A549 (cell line): ENCODE measurements at regions not wholly inside any gene's neighbourhood (a gene's known extent, or its start where the extent isn't known, plus 50 kb on each side); places are given as distances from the start of the nearest gene placed in this dataset.

Source experiments
- BHLHE40 ChIP-seq: IDR thresholded peaks from 2 replicates; pipeline ENCODE4 v1.6.1; 2012; ENCODE audit warnings: low read depth, low read length, inconsistent platforms
- KDM1A ChIP-seq: fragments of 200-600 bp; sonication (generic); IDR thresholded peaks from 2 replicates; pipeline ENCODE4 v1.6.1; 2016; ENCODE audit warnings: low read depth, mild to moderate bottlenecking
- POLR2A ChIP-seq: IDR thresholded peaks from 2 replicates; pipeline ENCODE4 v1.6.1; 2012; ENCODE audit warnings: mild to moderate bottlenecking, low read length
- TP53 ChIP-seq: fragments of 250-450 bp; sonication (Bioruptor Pico); IDR thresholded peaks from 2 replicates; pipeline ENCODE4 v1.5.0; 2021; ENCODE audit warnings: mild to moderate bottlenecking, moderate library complexity
- TF ChIP-seq, protein P1 (sequence below): fragments of >200 bp; sonication (Bioruptor Twin); formaldehyde crosslinking; IDR thresholded peaks from 3 replicates; pipeline ENCODE4 v1.5.1; 2016
- TF ChIP-seq, protein P2 (sequence below): IDR thresholded peaks from 2 replicates; pipeline ENCODE4 v1.6.1; 2012

DNA sequence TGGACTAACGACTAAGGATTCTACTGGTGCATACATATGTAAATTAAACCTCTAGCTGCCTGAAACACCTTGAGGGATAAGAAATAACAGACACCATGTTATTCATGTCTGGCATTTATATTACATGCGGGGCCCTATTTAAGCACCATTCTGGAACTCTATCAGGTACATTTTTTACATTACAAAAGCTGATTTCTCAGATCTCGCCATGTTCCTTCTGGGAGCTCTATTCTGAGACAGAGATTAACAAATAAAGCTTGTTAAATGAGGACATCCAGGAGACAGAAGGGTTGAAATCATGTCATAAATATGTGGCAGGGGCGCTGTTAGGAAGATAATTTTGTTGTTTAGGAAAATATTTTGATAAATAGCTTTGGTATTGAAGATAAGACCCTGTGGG lies 93.4 kb upstream of the SLIT3 start:
- TF ChIP-seq KDM1A (no peak), POLR2A (no peak), TP53 (no peak), BHLHE40 (no peak)
- TF ChIP-seq, protein P1, sequence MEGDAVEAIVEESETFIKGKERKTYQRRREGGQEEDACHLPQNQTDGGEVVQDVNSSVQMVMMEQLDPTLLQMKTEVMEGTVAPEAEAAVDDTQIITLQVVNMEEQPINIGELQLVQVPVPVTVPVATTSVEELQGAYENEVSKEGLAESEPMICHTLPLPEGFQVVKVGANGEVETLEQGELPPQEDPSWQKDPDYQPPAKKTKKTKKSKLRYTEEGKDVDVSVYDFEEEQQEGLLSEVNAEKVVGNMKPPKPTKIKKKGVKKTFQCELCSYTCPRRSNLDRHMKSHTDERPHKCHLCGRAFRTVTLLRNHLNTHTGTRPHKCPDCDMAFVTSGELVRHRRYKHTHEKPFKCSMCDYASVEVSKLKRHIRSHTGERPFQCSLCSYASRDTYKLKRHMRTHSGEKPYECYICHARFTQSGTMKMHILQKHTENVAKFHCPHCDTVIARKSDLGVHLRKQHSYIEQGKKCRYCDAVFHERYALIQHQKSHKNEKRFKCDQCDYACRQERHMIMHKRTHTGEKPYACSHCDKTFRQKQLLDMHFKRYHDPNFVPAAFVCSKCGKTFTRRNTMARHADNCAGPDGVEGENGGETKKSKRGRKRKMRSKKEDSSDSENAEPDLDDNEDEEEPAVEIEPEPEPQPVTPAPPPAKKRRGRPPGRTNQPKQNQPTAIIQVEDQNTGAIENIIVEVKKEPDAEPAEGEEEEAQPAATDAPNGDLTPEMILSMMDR = no peak
- TF ChIP-seq, protein P2, sequence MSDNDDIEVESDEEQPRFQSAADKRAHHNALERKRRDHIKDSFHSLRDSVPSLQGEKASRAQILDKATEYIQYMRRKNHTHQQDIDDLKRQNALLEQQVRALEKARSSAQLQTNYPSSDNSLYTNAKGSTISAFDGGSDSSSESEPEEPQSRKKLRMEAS = no peak
